ENCODE measurements at regions not wholly inside any gene's neighbourhood (a gene's known extent, or its start where the extent isn't known, plus 50 kb on each side); places are given as distances from the start of the nearest gene placed in this dataset.

- TF ChIP-seq CTCF (IDR thresholded peaks at IDR 0.05), result no peak
- TF ChIP-seq POLR2A (IDR thresholded peaks at IDR 0.05), result no peak
- no peak for TF ChIP-seq EP300 (IDR thresholded peaks at IDR 0.05)
Measured at GRCh38 chr4:116073051-116073450, 959.6 kb upstream of the NDST4 start.

Measured in tibial nerve (tissue), 4 donors.